ENCODE measurements at regions not wholly inside any gene's neighbourhood (a gene's known extent, or its start where the extent isn't known, plus 50 kb on each side); places are given as distances from the start of the nearest gene placed in this dataset.
A peak's percentile ranks its signal among the peaks of the same experiment; 100 is the strongest.

GRCh38 chr12:14253496-14253895 is 112.0 kb upstream of the ATF7IP start:
- no peak overlapping the region for H3K4me3 Mint-ChIP-seq (ENCODE audit: low read depth)
- peaks cover 14% of the 10 kb centered on the region for H3K4me1 Mint-ChIP-seq (ENCODE audit: low read depth)
- no peaks in the 10 kb centered on the region for H3K27me3 Mint-ChIP-seq
- TF ChIP-seq, protein P1, sequence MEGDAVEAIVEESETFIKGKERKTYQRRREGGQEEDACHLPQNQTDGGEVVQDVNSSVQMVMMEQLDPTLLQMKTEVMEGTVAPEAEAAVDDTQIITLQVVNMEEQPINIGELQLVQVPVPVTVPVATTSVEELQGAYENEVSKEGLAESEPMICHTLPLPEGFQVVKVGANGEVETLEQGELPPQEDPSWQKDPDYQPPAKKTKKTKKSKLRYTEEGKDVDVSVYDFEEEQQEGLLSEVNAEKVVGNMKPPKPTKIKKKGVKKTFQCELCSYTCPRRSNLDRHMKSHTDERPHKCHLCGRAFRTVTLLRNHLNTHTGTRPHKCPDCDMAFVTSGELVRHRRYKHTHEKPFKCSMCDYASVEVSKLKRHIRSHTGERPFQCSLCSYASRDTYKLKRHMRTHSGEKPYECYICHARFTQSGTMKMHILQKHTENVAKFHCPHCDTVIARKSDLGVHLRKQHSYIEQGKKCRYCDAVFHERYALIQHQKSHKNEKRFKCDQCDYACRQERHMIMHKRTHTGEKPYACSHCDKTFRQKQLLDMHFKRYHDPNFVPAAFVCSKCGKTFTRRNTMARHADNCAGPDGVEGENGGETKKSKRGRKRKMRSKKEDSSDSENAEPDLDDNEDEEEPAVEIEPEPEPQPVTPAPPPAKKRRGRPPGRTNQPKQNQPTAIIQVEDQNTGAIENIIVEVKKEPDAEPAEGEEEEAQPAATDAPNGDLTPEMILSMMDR (IDR thresholded peaks at IDR 0.05; ENCODE audit: unreplicated experiment): no peak
- no peak overlapping the region for H3K27ac Mint-ChIP-seq
- no peak for DNase-seq (ENCODE audit: low spot score, unreplicated experiment)
- H3K36me3 Mint-ChIP-seq (ENCODE audit: insufficient read depth): peaks cover 13% of the 10 kb centered on the region
- H3K9me3 Mint-ChIP-seq (ENCODE audit: low read depth): peaks cover 26% of the 10 kb centered on the region

DNA sequence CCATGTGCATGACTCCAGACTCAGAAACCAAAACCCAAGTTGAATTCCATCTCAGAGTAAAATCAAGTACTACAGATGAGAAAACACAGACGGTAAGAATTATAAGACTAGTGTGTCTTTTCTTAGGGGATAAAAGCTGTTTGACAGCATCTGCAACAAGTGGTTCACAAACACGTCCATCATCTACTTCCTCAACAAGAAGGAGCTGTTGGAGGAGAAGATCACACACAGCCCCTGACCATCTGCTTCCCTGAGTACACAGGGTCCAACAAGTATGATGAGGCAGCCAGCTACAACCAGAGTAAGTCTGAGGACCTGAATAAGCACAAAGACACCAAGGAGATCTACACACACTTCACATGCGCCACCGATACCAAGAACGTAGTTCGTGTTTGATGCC is 110.7 kb upstream of the ATF7IP start:
- TF ChIP-seq, protein P1 (IDR thresholded peaks at IDR 0.05; ENCODE audit: unreplicated experiment): no peak
- Mint-ChIP-seq H3K4me3 (ENCODE audit: low read depth) (no peak overlapping the region), H3K4me1 (ENCODE audit: low read depth) (peaks cover 15% of the 10 kb centered on the region), H3K27me3 (no peaks in the 10 kb centered on the region), H3K9me3 (ENCODE audit: low read depth) (peaks cover 34% of the 10 kb centered on the region), H3K27ac (peak overlapping the region; percentile 73), H3K36me3 (ENCODE audit: insufficient read depth) (peaks cover 15% of the 10 kb centered on the region)
- DNase-seq (ENCODE audit: low spot score, unreplicated experiment): no peak

- Mint-ChIP-seq H3K36me3 (ENCODE audit: insufficient read depth) (peaks cover 21% of the 10 kb centered on the region), H3K27me3 (no peaks in the 10 kb centered on the region), H3K27ac (no peak overlapping the region), H3K4me1 (ENCODE audit: low read depth) (peaks cover 29% of the 10 kb centered on the region), H3K4me3 (ENCODE audit: low read depth) (no peak overlapping the region), H3K9me3 (ENCODE audit: low read depth) (peaks cover 33% of the 10 kb centered on the region)
- no peak for DNase-seq (ENCODE audit: low spot score, unreplicated experiment)
- TF ChIP-seq, protein P1 (IDR thresholded peaks at IDR 0.05; ENCODE audit: unreplicated experiment): no peak
Measured at GRCh38 chr12:14256121-14256520, 109.4 kb upstream of the ATF7IP start.

DNA sequence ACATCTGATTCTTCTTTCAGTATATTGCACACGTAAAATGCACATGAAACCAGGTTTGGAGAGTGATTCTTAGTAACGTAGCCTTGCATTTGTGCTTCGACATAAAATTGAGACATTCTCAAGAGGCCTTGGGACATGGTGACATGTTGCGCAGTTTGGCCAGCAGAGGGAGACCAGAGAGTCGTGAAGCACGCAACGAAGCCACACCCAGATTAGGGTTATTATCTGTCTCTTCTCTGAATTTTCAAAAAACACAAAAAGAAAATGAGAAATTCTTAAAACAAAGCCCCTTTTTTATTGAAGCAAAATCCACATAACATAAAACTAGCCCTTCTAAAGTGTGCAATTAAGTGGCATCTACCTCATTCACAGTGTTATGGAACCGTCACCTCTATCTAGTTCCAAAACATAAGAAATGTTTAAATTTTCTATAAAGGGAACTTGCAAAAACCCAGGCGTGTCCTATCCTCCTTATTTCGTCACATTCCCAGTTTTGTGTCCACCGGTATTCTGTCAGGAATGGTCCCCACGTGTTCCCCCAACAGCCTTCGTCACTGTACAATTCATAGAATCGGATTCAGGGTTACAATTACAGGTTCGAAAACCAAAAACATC is 108.8 kb upstream of the ATF7IP start:
- Mint-ChIP-seq H3K27ac (peak overlapping the region; percentile 97), H3K27me3 (no peaks in the 10 kb centered on the region), H3K36me3 (ENCODE audit: insufficient read depth) (peaks cover 21% of the 10 kb centered on the region), H3K9me3 (ENCODE audit: low read depth) (peaks cover 34% of the 10 kb centered on the region), H3K4me3 (ENCODE audit: low read depth) (no peak overlapping the region), H3K4me1 (ENCODE audit: low read depth) (peaks cover 30% of the 10 kb centered on the region)
- DNase-seq (ENCODE audit: low spot score, unreplicated experiment): no peak
- TF ChIP-seq, protein P1 (IDR thresholded peaks at IDR 0.05; ENCODE audit: unreplicated experiment): peak; percentile 71

DNA sequence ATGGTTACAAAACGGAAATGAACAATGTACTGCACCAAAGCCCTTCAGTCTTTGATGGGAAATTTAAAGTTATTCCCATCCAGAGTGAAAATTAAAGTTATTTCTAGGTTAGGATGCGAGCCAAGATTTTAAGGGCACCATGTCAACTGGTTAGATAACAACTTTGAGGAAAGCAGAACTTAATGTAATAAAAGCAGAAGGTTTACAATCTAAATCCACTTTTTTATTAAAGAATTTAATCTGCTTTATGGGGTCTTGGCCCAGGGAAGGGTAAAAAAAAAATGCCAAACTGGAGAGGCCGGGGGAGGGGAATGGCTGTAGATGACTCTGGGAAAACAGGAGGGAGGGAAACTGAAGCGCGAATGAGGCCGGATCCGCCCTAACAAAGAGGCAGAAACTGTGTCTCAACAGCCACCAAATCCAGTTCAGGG is 108.2 kb upstream of the ATF7IP start:
- peak overlapping the region; percentile 8 for H3K4me3 Mint-ChIP-seq (ENCODE audit: low read depth)
- no peak for DNase-seq (ENCODE audit: low spot score, unreplicated experiment)
- no peaks in the 10 kb centered on the region for H3K27me3 Mint-ChIP-seq
- TF ChIP-seq, protein P1 (IDR thresholded peaks at IDR 0.05; ENCODE audit: unreplicated experiment): no peak
- peaks cover 21% of the 10 kb centered on the region for H3K36me3 Mint-ChIP-seq (ENCODE audit: insufficient read depth)
- H3K9me3 Mint-ChIP-seq (ENCODE audit: low read depth): peaks cover 34% of the 10 kb centered on the region
- peak overlapping the region; percentile 97 for H3K27ac Mint-ChIP-seq
- peaks cover 33% of the 10 kb centered on the region for H3K4me1 Mint-ChIP-seq (ENCODE audit: low read depth)

All from progenitor cell of endocrine pancreas (in vitro differentiated cells).